BLaER1 (cell line): ENCODE measurements at regions not wholly inside any gene's neighbourhood (a gene's known extent, or its start where the extent isn't known, plus 50 kb on each side); places are given as distances from the start of the nearest gene placed in this dataset.

Source experiments
- H3K27ac ChIP-seq: shearing (Covaris generic); formaldehyde crosslinking; 2 replicates; pipeline ENCODE4 v1.8.1; 2022
- H3K27me3 ChIP-seq: shearing (Covaris generic); formaldehyde crosslinking; 2 replicates; pipeline ENCODE4 v1.8.1; 2022
- H3K36me3 ChIP-seq: shearing (Covaris generic); formaldehyde crosslinking; 2 replicates; pipeline ENCODE4 v1.8.1; 2022
- H3K4me1 ChIP-seq: shearing (Covaris generic); formaldehyde crosslinking; 2 replicates; pipeline ENCODE4 v1.8.1; 2022
- H3K4me2 ChIP-seq: shearing (Covaris generic); formaldehyde crosslinking; 2 replicates; pipeline ENCODE4 v1.8.1; 2022
- H3K4me3 ChIP-seq: shearing (Covaris generic); formaldehyde crosslinking; 2 replicates; pipeline ENCODE4 v1.8.1; 2022
- H3K9ac ChIP-seq: shearing (Covaris generic); formaldehyde crosslinking; 2 replicates; pipeline ENCODE4 v1.8.1; 2022
- H3K9me3 ChIP-seq: shearing (Covaris generic); formaldehyde crosslinking; 2 replicates; pipeline ENCODE4 v1.8.1; 2022
- H4K20me1 ChIP-seq: shearing (Covaris generic); formaldehyde crosslinking; 2 replicates; pipeline ENCODE4 v1.8.1; 2022
- Cebpa-rat ChIP-seq: shearing (Covaris generic); IDR thresholded peaks from 2 replicates; pipeline ENCODE4 v1.8.1; 2022

DNA sequence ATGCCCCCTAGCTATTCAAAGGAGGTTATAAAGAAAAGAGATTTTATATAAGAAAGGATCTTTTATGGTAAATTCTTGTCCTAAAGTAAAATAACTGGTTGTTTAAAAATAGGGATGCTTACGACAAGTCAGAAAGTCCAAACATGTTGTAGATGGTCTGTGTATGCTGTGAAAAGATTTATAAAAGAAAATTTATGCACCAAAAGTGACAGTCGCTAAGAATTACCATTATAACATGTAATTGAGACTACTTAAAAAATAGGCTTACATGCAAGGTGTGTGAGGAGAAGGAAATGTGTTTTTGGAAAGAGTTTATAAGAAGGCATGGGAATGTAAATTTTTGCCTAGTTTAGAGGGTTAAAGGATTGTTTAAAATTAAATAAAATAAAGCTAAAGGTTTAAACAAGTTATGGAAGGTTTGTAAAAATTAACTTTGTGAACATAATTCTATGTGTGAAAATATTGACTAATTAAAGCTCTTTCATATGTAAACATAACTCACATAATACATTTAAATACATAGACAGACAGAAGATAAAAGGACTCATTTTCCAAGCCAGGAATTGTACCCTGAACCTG is 118.5 kb downstream of the LYZL1 start:
- no peaks in the 10 kb centered on the region for H3K4me1 ChIP-seq
- H3K36me3 ChIP-seq = no peaks in the 10 kb centered on the region
- no peaks in the 10 kb centered on the region for H4K20me1 ChIP-seq
- no peak overlapping the region for H3K4me2 ChIP-seq
- no peak overlapping the region for H3K9ac ChIP-seq
- H3K9me3 ChIP-seq = peaks cover 45% of the 10 kb centered on the region
- no peak for TF ChIP-seq Cebpa-rat
- H3K4me3 ChIP-seq = no peak overlapping the region
- H3K27ac ChIP-seq = no peak overlapping the region
- no peaks in the 10 kb centered on the region for H3K27me3 ChIP-seq
